ENCODE measurements at regions not wholly inside any gene's neighbourhood (a gene's known extent, or its start where the extent isn't known, plus 50 kb on each side); places are given as distances from the start of the nearest gene placed in this dataset.

DNA sequence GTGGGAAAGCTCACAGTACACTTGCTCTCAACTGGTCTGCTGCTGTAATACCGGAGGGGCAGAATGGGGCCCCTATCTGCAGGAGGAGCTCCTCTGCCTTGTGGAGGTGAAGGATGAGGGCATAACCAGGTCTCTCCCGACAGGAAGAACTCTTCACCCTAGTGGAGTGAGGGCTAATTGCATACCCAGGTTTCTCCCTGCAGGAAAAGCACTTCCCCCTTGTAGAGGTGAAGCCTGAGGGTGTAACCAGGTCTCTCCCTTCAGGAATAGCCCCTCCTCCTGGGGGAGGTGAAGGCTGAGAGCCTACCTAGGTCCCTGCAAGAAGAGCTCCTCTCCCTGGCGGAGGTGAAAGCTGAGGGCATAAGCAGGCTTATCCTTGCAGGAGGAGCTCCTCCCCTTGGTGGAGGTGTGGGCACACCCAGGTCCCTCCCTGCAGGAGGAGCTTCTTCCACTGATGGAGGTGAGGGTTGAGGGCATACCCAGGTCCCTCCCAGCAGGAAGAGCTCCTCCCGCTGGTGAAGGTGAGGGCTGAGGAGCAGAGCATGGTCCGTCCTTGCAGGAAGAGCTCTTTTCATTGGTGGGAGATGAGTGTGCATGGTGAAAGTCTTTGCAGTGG, 954.1 kb downstream of the NLGN4Y start:
- no peaks in the 10 kb centered on the region for H3K9me3 Mint-ChIP-seq
- H3K27me3 Mint-ChIP-seq (ENCODE audit: insufficient read depth): peaks cover 2% of the 10 kb centered on the region; the same call in 1 of the 2 replicates
- H3K27ac Mint-ChIP-seq: no peak overlapping the region
- DNase-seq: no peak
- no peak overlapping the region for H3K4me3 Mint-ChIP-seq
- H3K36me3 Mint-ChIP-seq (ENCODE audit: low read depth): no peaks in the 10 kb centered on the region
- TF ChIP-seq CTCF (IDR thresholded peaks at IDR 0.05): no peak
- no peaks in the 10 kb centered on the region for H3K4me1 Mint-ChIP-seq (ENCODE audit: low read depth)

- TF ChIP-seq CTCF (IDR thresholded peaks at IDR 0.05): no peak
- H3K27ac Mint-ChIP-seq: no peak overlapping the region
- no peak overlapping the region for H3K4me3 Mint-ChIP-seq
- DNase-seq: no peak
- H3K27me3 Mint-ChIP-seq (ENCODE audit: insufficient read depth): peaks cover 2% of the 10 kb centered on the region; the same call in 1 of the 2 replicates
- no peaks in the 10 kb centered on the region for H3K9me3 Mint-ChIP-seq
- H3K36me3 Mint-ChIP-seq (ENCODE audit: low read depth): no peaks in the 10 kb centered on the region
- no peaks in the 10 kb centered on the region for H3K4me1 Mint-ChIP-seq (ENCODE audit: low read depth)
These were observed 976.2 kb downstream of the NLGN4Y start for GRCh38 chrY:15500536-15500935.

- Mint-ChIP-seq H3K27me3 (ENCODE audit: insufficient read depth) (no peaks in the 10 kb centered on the region; the same call in 1 of the 2 replicates), H3K4me3 (no peak overlapping the region), H3K4me1 (ENCODE audit: low read depth) (no peaks in the 10 kb centered on the region), H3K9me3 (no peaks in the 10 kb centered on the region), H3K27ac (no peak overlapping the region), H3K36me3 (ENCODE audit: low read depth) (no peaks in the 10 kb centered on the region)
- DNase-seq: no peak
- TF ChIP-seq CTCF (IDR thresholded peaks at IDR 0.05): no peak
These were observed 976.9 kb downstream of the NLGN4Y start for GRCh38 chrY:15501181-15501580.

GRCh38 chrY:15510288-15510687, 986.0 kb downstream of the NLGN4Y start:
- DNase-seq: no peak
- Mint-ChIP-seq H3K27ac (no peak overlapping the region), H3K27me3 (ENCODE audit: insufficient read depth) (peaks cover 1% of the 10 kb centered on the region), H3K4me1 (ENCODE audit: low read depth) (no peaks in the 10 kb centered on the region), H3K4me3 (no peak overlapping the region), H3K9me3 (no peaks in the 10 kb centered on the region), H3K36me3 (ENCODE audit: low read depth) (no peaks in the 10 kb centered on the region)
- no peak for TF ChIP-seq CTCF (IDR thresholded peaks at IDR 0.05)

GRCh38 chrY:15510984-15511650, 986.8 kb downstream of the NLGN4Y start:
- peaks cover 1% of the 10 kb centered on the region for H3K27me3 Mint-ChIP-seq (ENCODE audit: insufficient read depth)
- H3K36me3 Mint-ChIP-seq (ENCODE audit: low read depth): no peaks in the 10 kb centered on the region
- no peaks in the 10 kb centered on the region for H3K4me1 Mint-ChIP-seq (ENCODE audit: low read depth)
- TF ChIP-seq CTCF (IDR thresholded peaks at IDR 0.05): no peak
- H3K27ac Mint-ChIP-seq: no peak overlapping the region
- no peaks in the 10 kb centered on the region for H3K9me3 Mint-ChIP-seq
- DNase-seq: no peak
- no peak overlapping the region for H3K4me3 Mint-ChIP-seq
